ENCODE measurements at regions not wholly inside any gene's neighbourhood (a gene's known extent, or its start where the extent isn't known, plus 50 kb on each side); places are given as distances from the start of the nearest gene placed in this dataset.

- TF ChIP-seq, protein P1, sequence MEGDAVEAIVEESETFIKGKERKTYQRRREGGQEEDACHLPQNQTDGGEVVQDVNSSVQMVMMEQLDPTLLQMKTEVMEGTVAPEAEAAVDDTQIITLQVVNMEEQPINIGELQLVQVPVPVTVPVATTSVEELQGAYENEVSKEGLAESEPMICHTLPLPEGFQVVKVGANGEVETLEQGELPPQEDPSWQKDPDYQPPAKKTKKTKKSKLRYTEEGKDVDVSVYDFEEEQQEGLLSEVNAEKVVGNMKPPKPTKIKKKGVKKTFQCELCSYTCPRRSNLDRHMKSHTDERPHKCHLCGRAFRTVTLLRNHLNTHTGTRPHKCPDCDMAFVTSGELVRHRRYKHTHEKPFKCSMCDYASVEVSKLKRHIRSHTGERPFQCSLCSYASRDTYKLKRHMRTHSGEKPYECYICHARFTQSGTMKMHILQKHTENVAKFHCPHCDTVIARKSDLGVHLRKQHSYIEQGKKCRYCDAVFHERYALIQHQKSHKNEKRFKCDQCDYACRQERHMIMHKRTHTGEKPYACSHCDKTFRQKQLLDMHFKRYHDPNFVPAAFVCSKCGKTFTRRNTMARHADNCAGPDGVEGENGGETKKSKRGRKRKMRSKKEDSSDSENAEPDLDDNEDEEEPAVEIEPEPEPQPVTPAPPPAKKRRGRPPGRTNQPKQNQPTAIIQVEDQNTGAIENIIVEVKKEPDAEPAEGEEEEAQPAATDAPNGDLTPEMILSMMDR (IDR thresholded peaks at IDR 0.05), result no peak
- no peak for TF ChIP-seq POLR2A (IDR thresholded peaks at IDR 0.05)
Measured at GRCh38 chrX:140342410-140342809, 162.5 kb downstream of the SOX3 start.
